ENCODE measurements at regions not wholly inside any gene's neighbourhood (a gene's known extent, or its start where the extent isn't known, plus 50 kb on each side); places are given as distances from the start of the nearest gene placed in this dataset.

DNA sequence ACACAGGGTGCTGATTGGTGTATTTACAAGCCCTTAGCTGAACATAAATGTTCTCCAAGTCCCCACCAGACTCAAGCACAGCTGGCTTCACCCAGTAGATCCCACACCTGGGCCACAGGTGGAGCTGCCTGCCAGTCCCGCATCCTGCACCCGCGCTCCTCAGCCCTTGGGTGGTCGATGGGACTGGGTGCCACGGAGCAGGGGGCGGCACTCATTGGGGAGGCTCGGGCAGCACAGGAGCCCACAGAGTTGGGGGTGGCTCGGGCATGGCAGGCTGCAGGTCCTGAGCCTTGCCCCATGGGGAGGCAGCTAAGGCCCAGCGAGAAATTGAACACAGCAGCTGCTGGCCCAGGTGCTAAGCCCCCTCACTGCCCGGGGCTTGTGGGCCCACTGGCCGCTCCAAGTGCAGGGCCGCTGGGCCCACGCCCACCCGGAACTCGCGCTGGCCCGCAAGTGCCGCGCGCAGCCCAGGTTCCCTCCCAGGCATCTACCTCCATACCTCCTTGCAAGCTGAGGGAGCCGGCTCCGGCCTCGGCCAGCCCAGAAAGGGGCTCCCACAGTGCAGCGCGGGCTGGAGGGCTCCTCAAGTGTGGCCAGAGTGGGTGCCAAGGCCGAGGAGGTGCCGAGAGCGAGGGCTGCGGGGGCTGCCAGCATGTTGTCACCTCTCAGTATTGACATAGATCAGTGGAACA lies 442.7 kb downstream of the OCA2 start (continued):
- TF ChIP-seq, protein P1, sequence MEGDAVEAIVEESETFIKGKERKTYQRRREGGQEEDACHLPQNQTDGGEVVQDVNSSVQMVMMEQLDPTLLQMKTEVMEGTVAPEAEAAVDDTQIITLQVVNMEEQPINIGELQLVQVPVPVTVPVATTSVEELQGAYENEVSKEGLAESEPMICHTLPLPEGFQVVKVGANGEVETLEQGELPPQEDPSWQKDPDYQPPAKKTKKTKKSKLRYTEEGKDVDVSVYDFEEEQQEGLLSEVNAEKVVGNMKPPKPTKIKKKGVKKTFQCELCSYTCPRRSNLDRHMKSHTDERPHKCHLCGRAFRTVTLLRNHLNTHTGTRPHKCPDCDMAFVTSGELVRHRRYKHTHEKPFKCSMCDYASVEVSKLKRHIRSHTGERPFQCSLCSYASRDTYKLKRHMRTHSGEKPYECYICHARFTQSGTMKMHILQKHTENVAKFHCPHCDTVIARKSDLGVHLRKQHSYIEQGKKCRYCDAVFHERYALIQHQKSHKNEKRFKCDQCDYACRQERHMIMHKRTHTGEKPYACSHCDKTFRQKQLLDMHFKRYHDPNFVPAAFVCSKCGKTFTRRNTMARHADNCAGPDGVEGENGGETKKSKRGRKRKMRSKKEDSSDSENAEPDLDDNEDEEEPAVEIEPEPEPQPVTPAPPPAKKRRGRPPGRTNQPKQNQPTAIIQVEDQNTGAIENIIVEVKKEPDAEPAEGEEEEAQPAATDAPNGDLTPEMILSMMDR (conservative IDR thresholded peaks at IDR 0.05; ENCODE audit: low read depth in 2 of 2): no peak
- no peak for TF ChIP-seq NANOG (IDR thresholded peaks at IDR 0.05; ENCODE audit: borderline replicate concordance)
- TF ChIP-seq POLR2AphosphoS5 (IDR thresholded peaks at IDR 0.05; ENCODE audit: low read depth): no peak
- TF ChIP-seq ZNF331 (CRISPR knock-in tag; IDR thresholded peaks at IDR 0.05; ENCODE audit: low read depth): no peak

DNA sequence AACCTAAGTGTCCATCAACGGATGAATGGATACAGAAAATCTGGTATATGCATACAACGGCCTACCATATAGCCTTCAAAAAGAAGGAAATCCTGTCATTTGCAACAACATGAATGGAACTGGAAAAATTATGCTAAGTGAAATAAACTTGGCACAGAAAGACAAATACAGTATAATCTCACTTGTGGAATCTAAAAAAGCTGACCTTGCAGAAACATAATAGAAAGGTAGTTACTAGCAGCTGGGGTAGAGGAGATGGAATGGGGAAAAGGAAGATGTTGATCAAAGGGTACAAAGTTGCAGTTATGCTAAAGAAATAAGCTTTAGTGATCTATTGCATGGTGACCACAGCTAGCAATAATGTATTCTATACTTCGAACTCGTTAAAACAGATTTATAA lies 444.1 kb downstream of the OCA2 start:
- DNase-seq (ENCODE audit: low spot score): no peak
- no peaks in the 10 kb centered on the region for H3F3A ChIP-seq (replicated peaks; ENCODE audit: low read depth)
- H3K27me3 Mint-ChIP-seq (ENCODE audit: insufficient read depth, low read depth, poor library complexity): peaks cover 2% of the 10 kb centered on the region
- TF ChIP-seq STAT1 (IDR thresholded peaks at IDR 0.05; ENCODE audit: unreplicated experiment) (no peak), NANOG (IDR thresholded peaks at IDR 0.05; ENCODE audit: borderline replicate concordance) (no peak), ZNF114 (CRISPR knock-in tag; IDR thresholded peaks at IDR 0.05) (no peak), CREB1 (CRISPR knock-in tag; IDR thresholded peaks at IDR 0.05; ENCODE audit: low read depth) (no peak), ZNF331 (CRISPR knock-in tag; IDR thresholded peaks at IDR 0.05; ENCODE audit: low read depth) (no peak), EZH2phosphoT487 (IDR thresholded peaks at IDR 0.05; ENCODE audit: unreplicated experiment) (no peak), EZH2 (IDR thresholded peaks at IDR 0.05; ENCODE audit: low read depth, unreplicated experiment) (no peak), JUNB (IDR thresholded peaks at IDR 0.05; ENCODE audit: unreplicated experiment) (no peak)
- TF ChIP-seq, protein P1 (conservative IDR thresholded peaks at IDR 0.05; ENCODE audit: low read depth in 2 of 2): no peak
- TF ChIP-seq, protein P2, sequence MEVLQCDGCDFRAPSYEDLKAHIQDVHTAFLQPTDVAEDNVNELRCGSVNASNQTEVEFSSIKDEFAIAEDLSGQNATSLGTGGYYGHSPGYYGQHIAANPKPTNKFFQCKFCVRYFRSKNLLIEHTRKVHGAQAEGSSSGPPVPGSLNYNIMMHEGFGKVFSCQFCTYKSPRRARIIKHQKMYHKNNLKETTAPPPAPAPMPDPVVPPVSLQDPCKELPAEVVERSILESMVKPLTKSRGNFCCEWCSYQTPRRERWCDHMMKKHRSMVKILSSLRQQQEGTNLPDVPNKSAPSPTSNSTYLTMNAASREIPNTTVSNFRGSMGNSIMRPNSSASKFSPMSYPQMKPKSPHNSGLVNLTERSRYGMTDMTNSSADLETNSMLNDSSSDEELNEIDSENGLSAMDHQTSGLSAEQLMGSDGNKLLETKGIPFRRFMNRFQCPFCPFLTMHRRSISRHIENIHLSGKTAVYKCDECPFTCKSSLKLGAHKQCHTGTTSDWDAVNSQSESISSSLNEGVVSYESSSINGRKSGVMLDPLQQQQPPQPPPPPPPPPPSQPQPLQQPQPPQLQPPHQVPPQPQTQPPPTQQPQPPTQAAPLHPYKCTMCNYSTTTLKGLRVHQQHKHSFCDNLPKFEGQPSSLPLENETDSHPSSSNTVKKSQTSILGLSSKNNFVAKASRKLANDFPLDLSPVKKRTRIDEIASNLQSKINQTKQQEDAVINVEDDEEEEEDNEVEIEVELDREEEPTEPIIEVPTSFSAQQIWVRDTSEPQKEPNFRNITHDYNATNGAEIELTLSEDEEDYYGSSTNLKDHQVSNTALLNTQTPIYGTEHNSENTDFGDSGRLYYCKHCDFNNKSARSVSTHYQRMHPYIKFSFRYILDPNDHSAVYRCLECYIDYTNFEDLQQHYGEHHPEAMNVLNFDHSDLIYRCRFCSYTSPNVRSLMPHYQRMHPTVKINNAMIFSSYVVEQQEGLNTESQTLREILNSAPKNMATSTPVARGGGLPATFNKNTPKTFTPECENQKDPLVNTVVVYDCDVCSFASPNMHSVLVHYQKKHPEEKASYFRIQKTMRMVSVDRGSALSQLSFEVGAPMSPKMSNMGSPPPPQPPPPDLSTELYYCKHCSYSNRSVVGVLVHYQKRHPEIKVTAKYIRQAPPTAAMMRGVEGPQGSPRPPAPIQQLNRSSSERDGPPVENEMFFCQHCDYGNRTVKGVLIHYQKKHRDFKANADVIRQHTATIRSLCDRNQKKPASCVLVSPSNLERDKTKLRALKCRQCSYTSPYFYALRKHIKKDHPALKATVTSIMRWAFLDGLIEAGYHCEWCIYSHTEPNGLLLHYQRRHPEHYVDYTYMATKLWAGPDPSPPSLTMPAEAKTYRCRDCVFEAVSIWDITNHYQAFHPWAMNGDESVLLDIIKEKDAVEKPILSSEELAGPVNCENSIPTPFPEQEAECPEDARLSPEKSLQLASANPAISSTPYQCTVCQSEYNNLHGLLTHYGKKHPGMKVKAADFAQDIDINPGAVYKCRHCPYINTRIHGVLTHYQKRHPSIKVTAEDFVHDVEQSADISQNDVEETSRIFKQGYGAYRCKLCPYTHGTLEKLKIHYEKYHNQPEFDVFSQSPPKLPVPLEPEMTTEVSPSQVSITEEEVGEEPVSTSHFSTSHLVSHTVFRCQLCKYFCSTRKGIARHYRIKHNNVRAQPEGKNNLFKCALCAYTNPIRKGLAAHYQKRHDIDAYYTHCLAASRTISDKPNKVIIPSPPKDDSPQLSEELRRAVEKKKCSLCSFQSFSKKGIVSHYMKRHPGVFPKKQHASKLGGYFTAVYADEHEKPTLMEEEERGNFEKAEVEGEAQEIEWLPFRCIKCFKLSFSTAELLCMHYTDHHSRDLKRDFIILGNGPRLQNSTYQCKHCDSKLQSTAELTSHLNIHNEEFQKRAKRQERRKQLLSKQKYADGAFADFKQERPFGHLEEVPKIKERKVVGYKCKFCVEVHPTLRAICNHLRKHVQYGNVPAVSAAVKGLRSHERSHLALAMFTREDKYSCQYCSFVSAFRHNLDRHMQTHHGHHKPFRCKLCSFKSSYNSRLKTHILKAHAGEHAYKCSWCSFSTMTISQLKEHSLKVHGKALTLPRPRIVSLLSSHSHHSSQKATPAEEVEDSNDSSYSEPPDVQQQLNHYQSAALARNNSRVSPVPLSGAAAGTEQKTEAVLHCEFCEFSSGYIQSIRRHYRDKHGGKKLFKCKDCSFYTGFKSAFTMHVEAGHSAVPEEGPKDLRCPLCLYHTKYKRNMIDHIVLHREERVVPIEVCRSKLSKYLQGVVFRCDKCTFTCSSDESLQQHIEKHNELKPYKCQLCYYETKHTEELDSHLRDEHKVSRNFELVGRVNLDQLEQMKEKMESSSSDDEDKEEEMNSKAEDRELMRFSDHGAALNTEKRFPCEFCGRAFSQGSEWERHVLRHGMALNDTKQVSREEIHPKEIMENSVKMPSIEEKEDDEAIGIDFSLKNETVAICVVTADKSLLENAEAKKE (CRISPR knock-in tag; IDR thresholded peaks at IDR 0.05): no peak
- TF ChIP-seq, protein P3, sequence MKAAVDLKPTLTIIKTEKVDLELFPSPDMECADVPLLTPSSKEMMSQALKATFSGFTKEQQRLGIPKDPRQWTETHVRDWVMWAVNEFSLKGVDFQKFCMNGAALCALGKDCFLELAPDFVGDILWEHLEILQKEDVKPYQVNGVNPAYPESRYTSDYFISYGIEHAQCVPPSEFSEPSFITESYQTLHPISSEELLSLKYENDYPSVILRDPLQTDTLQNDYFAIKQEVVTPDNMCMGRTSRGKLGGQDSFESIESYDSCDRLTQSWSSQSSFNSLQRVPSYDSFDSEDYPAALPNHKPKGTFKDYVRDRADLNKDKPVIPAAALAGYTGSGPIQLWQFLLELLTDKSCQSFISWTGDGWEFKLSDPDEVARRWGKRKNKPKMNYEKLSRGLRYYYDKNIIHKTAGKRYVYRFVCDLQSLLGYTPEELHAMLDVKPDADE (IDR thresholded peaks at IDR 0.05): no peak

More for the DNA sequence above, 444.1 kb downstream of the OCA2 start:
- H3K4me2 ChIP-seq: no peak overlapping the region
- H3K27me3 ChIP-seq (ENCODE audit: insufficient read depth): no peaks in the 10 kb centered on the region
- no peaks in the 10 kb centered on the region for H3K36me3 ChIP-seq (ENCODE audit: insufficient read depth)
- no peak overlapping the region for H3K27ac ChIP-seq (ENCODE audit: low read depth)
- no peaks in the 10 kb centered on the region for H3K79me2 ChIP-seq (replicated peaks; ENCODE audit: insufficient read depth)
- H3K4me1 ChIP-seq (ENCODE audit: insufficient read depth): no peaks in the 10 kb centered on the region
- no peak overlapping the region for H3K4me3 ChIP-seq
- H3K9me2 ChIP-seq (ENCODE audit: insufficient read depth): no peaks in the 10 kb centered on the region
- no peak overlapping the region for H3K27ac Mint-ChIP-seq
- H4K20me1 ChIP-seq (replicated peaks; ENCODE audit: insufficient read depth): no peaks in the 10 kb centered on the region
- ATAC-seq: no peak
- no peak overlapping the region for H3K4me3 Mint-ChIP-seq
- H3K9me3 Mint-ChIP-seq: peaks cover 15% of the 10 kb centered on the region
- peaks cover 4% of the 10 kb centered on the region; the same call in 2 of the 3 replicates for H3K36me3 Mint-ChIP-seq (ENCODE audit: low read depth)
- H3K4me1 Mint-ChIP-seq: no peaks in the 10 kb centered on the region
- no peak overlapping the region for H2AFZ ChIP-seq
